ENCODE measurements at regions not wholly inside any gene's neighbourhood (a gene's known extent, or its start where the extent isn't known, plus 50 kb on each side); places are given as distances from the start of the nearest gene placed in this dataset.
"Not testable (repeated sequence)": the region's sequence is repeated elsewhere in the genome, so short reads cannot be mapped to it uniquely, and the experiment has no call there.

GRCh38 chr19:5285955-5286354, 54.7 kb downstream of the PTPRS start:
- Mint-ChIP-seq H3K4me3 (no peak overlapping the region), H3K27me3 (ENCODE audit: low read depth) (no peaks in the 10 kb centered on the region), H3K27ac (no peak overlapping the region), H3K4me1 (peaks cover 6% of the 10 kb centered on the region), H3K9me3 (no peaks in the 10 kb centered on the region), H3K36me3 (peaks cover 28% of the 10 kb centered on the region)
- DNase-seq (ENCODE audit: low spot score in 2 of 2, unreplicated experiment in 2 of 2), result no peak
- no peak for TF ChIP-seq CTCF (IDR thresholded peaks at IDR 0.05; ENCODE audit: unreplicated experiment)

DNA sequence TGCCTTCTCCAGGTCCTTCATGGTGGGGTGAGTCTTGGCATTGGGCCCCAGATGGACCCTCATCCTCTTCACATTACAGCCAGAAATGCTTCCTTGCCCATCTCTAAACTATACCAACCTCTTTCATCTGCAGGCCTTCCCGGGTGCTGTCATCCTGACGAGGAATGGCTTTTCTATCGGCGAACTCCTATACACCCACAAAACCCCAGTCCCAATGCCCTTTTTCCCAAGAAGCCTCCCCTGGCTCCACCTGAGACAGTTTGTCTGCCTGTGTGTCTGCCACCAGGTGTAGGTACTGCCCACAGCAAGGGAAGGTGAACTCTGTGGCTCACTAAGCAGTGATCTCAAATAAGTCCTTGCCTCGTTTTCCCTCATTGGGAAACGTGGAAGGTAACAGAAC, 55.3 kb downstream of the PTPRS start:
- no peak for DNase-seq (ENCODE audit: low spot score in 2 of 2, unreplicated experiment in 2 of 2)
- no peak for TF ChIP-seq CTCF (IDR thresholded peaks at IDR 0.05; ENCODE audit: unreplicated experiment)
- no peaks in the 10 kb centered on the region for H3K27me3 Mint-ChIP-seq (ENCODE audit: low read depth)
- H3K4me1 Mint-ChIP-seq, result peaks cover 5% of the 10 kb centered on the region
- no peak overlapping the region for H3K27ac Mint-ChIP-seq
- H3K4me3 Mint-ChIP-seq, result no peak overlapping the region
- peaks cover 28% of the 10 kb centered on the region for H3K36me3 Mint-ChIP-seq
- H3K9me3 Mint-ChIP-seq, result no peaks in the 10 kb centered on the region

GRCh38 chr19:5282901-5283300, 57.7 kb downstream of the PTPRS start:
- Mint-ChIP-seq H3K4me1 (no peaks in the 10 kb centered on the region), H3K4me3 (no peak overlapping the region), H3K27ac (no peak overlapping the region), H3K9me3 (no peaks in the 10 kb centered on the region), H3K27me3 (ENCODE audit: low read depth) (no peaks in the 10 kb centered on the region), H3K36me3 (peaks cover 27% of the 10 kb centered on the region)
- no peak for DNase-seq (ENCODE audit: low spot score in 2 of 2, unreplicated experiment in 2 of 2)
- no peak for TF ChIP-seq CTCF (IDR thresholded peaks at IDR 0.05; ENCODE audit: unreplicated experiment)

DNA sequence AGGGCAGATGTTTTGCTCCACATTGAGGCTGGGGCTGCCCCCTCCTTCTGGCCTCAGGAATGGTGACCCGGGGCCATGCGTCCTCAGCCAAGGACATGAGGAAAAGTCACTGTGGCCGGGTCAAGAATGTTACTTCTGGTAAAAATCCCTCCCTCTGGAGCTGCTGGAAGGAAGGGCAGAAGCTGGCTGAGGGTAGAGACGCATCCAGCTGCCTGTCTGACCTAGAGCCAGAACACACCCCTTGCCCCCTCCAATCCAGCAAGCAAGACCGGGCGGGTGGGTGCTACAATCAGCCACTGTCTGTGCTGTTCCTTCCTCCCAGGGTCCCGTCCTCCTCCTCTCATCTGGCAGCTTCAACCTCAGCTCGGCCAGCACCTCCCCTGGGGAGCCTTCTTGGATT, 59.0 kb downstream of the PTPRS start:
- DNase-seq (ENCODE audit: low spot score in 2 of 2, unreplicated experiment in 2 of 2), result no peak
- H3K4me1 Mint-ChIP-seq, result no peaks in the 10 kb centered on the region
- H3K27ac Mint-ChIP-seq, result no peak overlapping the region
- no peak for TF ChIP-seq CTCF (IDR thresholded peaks at IDR 0.05; ENCODE audit: unreplicated experiment)
- H3K9me3 Mint-ChIP-seq, result no peaks in the 10 kb centered on the region
- no peak overlapping the region for H3K4me3 Mint-ChIP-seq
- peaks cover 26% of the 10 kb centered on the region for H3K36me3 Mint-ChIP-seq
- no peaks in the 10 kb centered on the region for H3K27me3 Mint-ChIP-seq (ENCODE audit: low read depth)

DNA sequence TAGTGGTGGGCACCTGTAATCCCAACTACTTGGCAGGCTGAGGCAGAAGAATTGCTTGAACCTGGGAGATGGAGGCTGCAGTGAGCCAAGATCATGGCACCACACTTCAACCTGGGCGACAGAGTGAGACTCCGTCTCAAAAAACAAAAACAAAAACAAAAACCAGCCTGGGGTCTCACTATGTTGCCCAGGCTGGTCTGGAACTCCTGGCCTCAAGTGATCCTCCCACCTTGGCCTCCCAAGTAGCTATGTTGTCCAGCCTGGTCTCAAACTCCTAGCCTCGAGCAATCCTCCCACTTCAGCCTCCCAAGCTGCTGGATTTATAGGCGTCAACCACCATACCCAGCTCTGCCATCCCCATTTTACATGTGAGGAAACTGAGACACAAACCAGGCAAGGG, 64.9 kb downstream of the PTPRS start:
- H3K36me3 Mint-ChIP-seq, result peaks cover 23% of the 10 kb centered on the region
- H3K27me3 Mint-ChIP-seq (ENCODE audit: low read depth); DNase-seq (ENCODE audit: low spot score in 2 of 2, unreplicated experiment in 2 of 2); H3K4me1 Mint-ChIP-seq; H3K4me3 Mint-ChIP-seq; H3K27ac Mint-ChIP-seq; H3K9me3 Mint-ChIP-seq: not testable (repeated sequence)

DNA sequence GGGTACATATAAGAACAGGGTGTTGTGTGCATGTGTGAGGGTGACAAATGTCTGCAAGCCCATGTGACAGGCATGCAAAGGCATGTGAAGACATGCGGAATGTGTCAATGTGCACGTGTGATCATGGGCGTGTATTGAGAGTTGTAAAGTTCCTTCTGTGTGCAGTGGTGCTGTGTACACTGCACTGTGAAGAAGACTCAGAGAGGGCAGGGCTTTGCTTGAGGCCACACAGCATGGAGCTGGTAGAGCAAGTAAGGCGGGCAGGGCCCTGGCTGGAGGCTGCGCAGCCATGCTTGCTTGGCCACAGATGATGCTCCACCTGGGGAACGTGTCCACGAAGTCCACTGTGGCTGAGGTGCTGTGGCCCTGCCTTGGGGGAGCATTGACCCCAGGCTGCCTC, 66.8 kb downstream of the PTPRS start:
- H3K27ac Mint-ChIP-seq, result no peak overlapping the region
- TF ChIP-seq CTCF (IDR thresholded peaks at IDR 0.05; ENCODE audit: unreplicated experiment), result no peak
- H3K27me3 Mint-ChIP-seq (ENCODE audit: low read depth), result no peaks in the 10 kb centered on the region
- H3K4me3 Mint-ChIP-seq, result no peak overlapping the region
- no peak for DNase-seq (ENCODE audit: low spot score in 2 of 2, unreplicated experiment in 2 of 2)
- peaks cover 27% of the 10 kb centered on the region for H3K36me3 Mint-ChIP-seq
- no peaks in the 10 kb centered on the region for H3K9me3 Mint-ChIP-seq
- no peaks in the 10 kb centered on the region for H3K4me1 Mint-ChIP-seq

Measured in mesothelial cell of epicardium (in vitro differentiated cells).